GM12878 (cell line): ENCODE measurements at regions not wholly inside any gene's neighbourhood (a gene's known extent, or its start where the extent isn't known, plus 50 kb on each side); places are given as distances from the start of the nearest gene placed in this dataset.

Experiments used
- ATAC-seq: fragments of 200-7000 bp; cut with Tn5 transposase; 3 replicates; pipeline ENCODE4 v1.9.1; 2020; ENCODE audit warnings: mild to moderate bottlenecking, moderate library complexity
- BruUV-seq: library from RNA; stranded (reverse); fragments of 400-500 nt; replicated peaks from 2 replicates; lab custom pipeline; 2021; lab: Mats Ljungman, UMichigan
- CTCF ChIA-PET: fragments of 300-600 bp; sonication (Branson Sonifier 250); formaldehyde crosslinking; extraction: SDS; loops from one replicate; lab custom pipeline; 2021; ENCODE audit warnings: inconsistent platforms; lab: Yijun Ruan, JAX
- POLR2A ChIA-PET: fragments of 350-600 bp; formaldehyde crosslinking; extraction: SDS; loops from one replicate; lab custom pipeline; 2021; ENCODE audit warnings: inconsistent platforms; lab: Charles Lee
- RAD21 ChIA-PET: fragments of 300-600 bp; sonication (Branson Sonifier 250); formaldehyde crosslinking; loops from one replicate; lab custom pipeline; 2023; ENCODE audit warnings: antibody characterized with exemption; ENCODE audit not compliant: unreplicated experiment; lab: Charles Lee
- SMC1A ChIA-PET: fragments of 300-600 bp; sonication (Branson Sonifier 250); formaldehyde crosslinking; loops from one replicate; lab custom pipeline; 2023; ENCODE audit not compliant: unreplicated experiment, uncharacterized antibody; lab: Charles Lee
- DNase-seq: peaks from one replicate; pipeline ENCODE4 v3.0.0-alpha.2; 2011; ENCODE audit warnings: low read depth, low spot score
- FAIRE-seq: peaks from 3 replicates; lab custom pipeline; 2011; peaks lifted over from hg19 to GRCh38; lab: Jason Lieb, UNC
- H2AFZ ChIP-seq: 2 replicates; pipeline ENCODE4 v1.6.0; 2011; ENCODE audit warnings: low read depth, low read length, control low read depth; ENCODE audit not compliant: control insufficient read depth
- H3K27ac ChIP-seq: 2 replicates; pipeline ENCODE4 v1.5.1; 2011; ENCODE audit warnings: control low read depth; ENCODE audit not compliant: control insufficient read depth, insufficient read depth
- H3K27me3 ChIP-seq, 2 experiments: replicated peaks in 1 of 2; 2 replicates each; pipeline versions ENCODE4 v1.6.0 to v1.6.1; 2011; ENCODE audit warnings: low read length in 1 of 2; ENCODE audit not compliant: control insufficient read depth in 2 of 2, insufficient read depth in 2 of 2
- H3K36me3 ChIP-seq, 2 experiments: 2 replicates each; pipeline ENCODE4 v1.5.1; 2011; ENCODE audit warnings: low read length in 1 of 2; ENCODE audit not compliant: control insufficient read depth in 2 of 2, insufficient read depth in 2 of 2
- H3K4me1 ChIP-seq: 2 replicates; pipeline ENCODE4 v1.6.1; 2011; ENCODE audit warnings: mild to moderate bottlenecking, low read length, moderate library complexity, mixed read lengths; ENCODE audit not compliant: control insufficient read depth, insufficient read depth
- H3K4me2 ChIP-seq: 2 replicates; pipeline ENCODE4 v1.6.0; 2011; ENCODE audit warnings: control low read depth; ENCODE audit not compliant: control insufficient read depth, insufficient read depth
- H3K4me3 ChIP-seq: fragments of 200-600 bp; sonication (generic); 2 replicates; pipeline ENCODE4 v1.5.1; 2016
- H3K79me2 ChIP-seq: 2 replicates; pipeline ENCODE4 v1.6.0; 2011; ENCODE audit warnings: low read length; ENCODE audit not compliant: control insufficient read depth, insufficient read depth
- H3K9ac ChIP-seq: 2 replicates; pipeline ENCODE4 v1.8.0; 2011; ENCODE audit warnings: low read length, control low read depth, mixed read lengths; ENCODE audit not compliant: control insufficient read depth, insufficient read depth
- H3K9me3 ChIP-seq: replicated peaks from 3 replicates; pipeline ENCODE4 v1.5.1; 2011; ENCODE audit warnings: mild to moderate bottlenecking, low read length; ENCODE audit not compliant: control insufficient read depth, insufficient read depth
- H4K20me1 ChIP-seq: 2 replicates; pipeline ENCODE4 v1.6.0; 2011; ENCODE audit not compliant: control insufficient read depth, insufficient read depth
- CEBPB ChIP-seq, 2 experiments: fragments of 150-350 bp in 1 of 2; IDR thresholded peaks; 2 replicates each; pipeline ENCODE4 v1.6.1; 2012 to 2014; ENCODE audit warnings: low read depth in 2 of 2, low read length in 2 of 2, borderline replicate concordance in 1 of 2, inconsistent platforms in 1 of 2
- EGR1 ChIP-seq, 2 experiments: IDR thresholded peaks; 1 replicate in 1 of 2; 2 replicates in 1 of 2; pipeline ENCODE4 v1.6.1; 2011 to 2012; ENCODE audit warnings: low read depth in 2 of 2, low read length in 2 of 2, borderline replicate concordance in 1 of 2, mild to moderate bottlenecking in 1 of 2, moderate library complexity in 1 of 2
- NR2C2 ChIP-seq: IDR thresholded peaks from 2 replicates; pipeline ENCODE4 v1.6.1; 2011; ENCODE audit warnings: borderline replicate concordance, low read depth; ENCODE audit not compliant: control insufficient read depth, insufficient read length
- SMAD1 ChIP-seq: fragments of 450-650 bp; IDR thresholded peaks from 2 replicates; pipeline ENCODE4 v1.6.1; 2018; ENCODE audit warnings: mild to moderate bottlenecking, low read depth; ENCODE audit not compliant: partially characterized antibody
- SUPT20H ChIP-seq: IDR thresholded peaks from 2 replicates; pipeline ENCODE4 v1.6.1; 2011; ENCODE audit warnings: low read depth, mild to moderate bottlenecking, low read length, moderate library complexity, borderline replicate concordance; ENCODE audit not compliant: control insufficient read depth
- ZSCAN29 ChIP-seq: fragments of 450-650 bp; IDR thresholded peaks from 2 replicates; pipeline ENCODE4 v1.6.1; 2017; ENCODE audit warnings: mild to moderate bottlenecking, moderate library complexity
- WGBS: methylation state at CpG from one replicate; pipeline ENCODE4 v1.1.6; 2016; ENCODE audit warnings: low lambda C conversion rate; ENCODE audit not compliant: insufficient replicate concordance, insufficient coverage; ENCODE audit errors: missing lambda C conversion rate; 5-methylcytosine and 5-hydroxymethylcytosine counted together
- in situ Hi-C: fragments of 300-500 bp; cut with MboI; formaldehyde crosslinking; loops from 9 replicates; pipeline ENCODE4 v1.14.3; 2018; ENCODE audit warnings: mixed read lengths
- intact Hi-C: fragments of 100-400 bp; cut with micrococcal nuclease; formaldehyde crosslinking; loops from one replicate; pipeline ENCODE4 v1.14.2; 2022; ENCODE audit not compliant: unreplicated experiment
- TF ChIP-seq, protein P1 (sequence below): fragments of 450-650 bp; formaldehyde crosslinking; IDR thresholded peaks from 2 replicates; pipeline ENCODE4 v1.4.0; 2020; ENCODE audit warnings: mild to moderate bottlenecking, moderate library complexity

DNA sequence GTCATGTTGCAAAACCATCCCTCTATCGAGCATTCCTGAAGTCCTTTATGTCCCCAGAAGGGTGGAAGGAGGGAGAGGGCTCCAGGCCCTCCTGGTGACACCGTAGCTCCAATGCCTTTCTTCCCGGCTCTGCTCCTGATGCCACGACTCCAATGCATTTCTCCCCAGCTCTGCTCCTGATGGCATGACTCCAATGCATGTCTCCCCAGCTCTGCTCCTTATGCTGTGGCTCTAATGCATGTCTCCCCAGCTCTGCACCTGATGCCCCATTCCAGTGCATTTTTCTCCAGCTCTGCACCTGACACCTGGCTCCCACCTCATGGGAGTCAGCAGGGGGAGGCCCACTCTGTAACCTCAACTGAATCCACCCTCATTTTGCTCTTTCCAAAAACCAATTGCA lies 153.0 kb upstream of the SALL3 start:
- POLR2A ChIA-PET, result no interaction called here
- TF ChIP-seq EGR1 (IDR thresholded peaks at IDR 0.05; ENCODE audit: borderline replicate concordance in 1 of 2, low read depth in 2 of 2, low read length in 2 of 2), result no peak
- TF ChIP-seq SUPT20H, result no peak
- no peak for TF ChIP-seq NR2C2
- no peak for TF ChIP-seq SMAD1
- TF ChIP-seq, protein P1, sequence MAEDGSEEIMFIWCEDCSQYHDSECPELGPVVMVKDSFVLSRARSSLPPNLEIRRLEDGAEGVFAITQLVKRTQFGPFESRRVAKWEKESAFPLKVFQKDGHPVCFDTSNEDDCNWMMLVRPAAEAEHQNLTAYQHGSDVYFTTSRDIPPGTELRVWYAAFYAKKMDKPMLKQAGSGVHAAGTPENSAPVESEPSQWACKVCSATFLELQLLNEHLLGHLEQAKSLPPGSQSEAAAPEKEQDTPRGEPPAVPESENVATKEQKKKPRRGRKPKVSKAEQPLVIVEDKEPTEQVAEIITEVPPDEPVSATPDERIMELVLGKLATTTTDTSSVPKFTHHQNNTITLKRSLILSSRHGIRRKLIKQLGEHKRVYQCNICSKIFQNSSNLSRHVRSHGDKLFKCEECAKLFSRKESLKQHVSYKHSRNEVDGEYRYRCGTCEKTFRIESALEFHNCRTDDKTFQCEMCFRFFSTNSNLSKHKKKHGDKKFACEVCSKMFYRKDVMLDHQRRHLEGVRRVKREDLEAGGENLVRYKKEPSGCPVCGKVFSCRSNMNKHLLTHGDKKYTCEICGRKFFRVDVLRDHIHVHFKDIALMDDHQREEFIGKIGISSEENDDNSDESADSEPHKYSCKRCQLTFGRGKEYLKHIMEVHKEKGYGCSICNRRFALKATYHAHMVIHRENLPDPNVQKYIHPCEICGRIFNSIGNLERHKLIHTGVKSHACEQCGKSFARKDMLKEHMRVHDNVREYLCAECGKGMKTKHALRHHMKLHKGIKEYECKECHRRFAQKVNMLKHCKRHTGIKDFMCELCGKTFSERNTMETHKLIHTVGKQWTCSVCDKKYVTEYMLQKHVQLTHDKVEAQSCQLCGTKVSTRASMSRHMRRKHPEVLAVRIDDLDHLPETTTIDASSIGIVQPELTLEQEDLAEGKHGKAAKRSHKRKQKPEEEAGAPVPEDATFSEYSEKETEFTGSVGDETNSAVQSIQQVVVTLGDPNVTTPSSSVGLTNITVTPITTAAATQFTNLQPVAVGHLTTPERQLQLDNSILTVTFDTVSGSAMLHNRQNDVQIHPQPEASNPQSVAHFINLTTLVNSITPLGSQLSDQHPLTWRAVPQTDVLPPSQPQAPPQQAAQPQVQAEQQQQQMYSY (CRISPR knock-in tag), result no peak
- TF ChIP-seq CEBPB (IDR thresholded peaks at IDR 0.05; ENCODE audit: borderline replicate concordance in 1 of 2, low read depth in 2 of 2, low read length in 2 of 2), result no peak
- no peak for TF ChIP-seq ZSCAN29
- Histone ChIP-seq H2AFZ (no peak overlapping the region), H3K9me3 (no peaks in the 10 kb centered on the region; the same call in 2 of the 3 replicates), H4K20me1 (no peaks in the 10 kb centered on the region), H3K9ac (no peak overlapping the region), H3K4me1 (no peaks in the 10 kb centered on the region), H3K27ac (no peak overlapping the region), H3K36me3 (no peaks in the 10 kb centered on the region), H3K79me2 (no peaks in the 10 kb centered on the region), H3K4me3 (no peak overlapping the region), H3K4me2 (no peak overlapping the region), H3K27me3 (no peaks in the 10 kb centered on the region)
- DNase-seq (no peak), ATAC-seq (no peak), FAIRE-seq (no peak)
- intact Hi-C loops (no loop called here), in situ Hi-C loops (no loop called here)
- SMC1A ChIA-PET, result no interaction called here
- CTCF ChIA-PET, result no interaction called here
- WGBS, result 0% methylated on average over 4 of the region's 4 CpGs
- BruUV-seq, result no TSS peak
- RAD21 ChIA-PET, result no interaction called here
